Keratinocyte (primary cell): ENCODE measurements at regions not wholly inside any gene's neighbourhood (a gene's known extent, or its start where the extent isn't known, plus 50 kb on each side); places are given as distances from the start of the nearest gene placed in this dataset.
A peak's percentile ranks its signal among the peaks of the same experiment; 100 is the strongest.

ENCODE experiments used
- DNase-seq: peaks from one replicate; pipeline ENCODE4 v3.0.0-alpha.2; 2011; ENCODE audit warnings: low read depth, missing footprints, low spot score
- FAIRE-seq: peaks from 2 replicates; lab custom pipeline; 2011; peaks lifted over from hg19 to GRCh38; lab: Jason Lieb, UNC
- H2AFZ ChIP-seq: 2 replicates; pipeline ENCODE4 v1.6.0; 2012; ENCODE audit warnings: low read length, control low read depth, inconsistent platforms; ENCODE audit not compliant: control insufficient read depth
- H3K27ac ChIP-seq: 2 replicates; pipeline ENCODE4 v1.5.1; 2011; ENCODE audit warnings: low read length; ENCODE audit not compliant: control insufficient read depth, insufficient read depth
- H3K27me3 ChIP-seq: 3 replicates; pipeline ENCODE4 v1.6.0; 2011; ENCODE audit warnings: low read length; ENCODE audit not compliant: control insufficient read depth, insufficient read depth; ENCODE audit errors: extremely low read depth
- H3K36me3 ChIP-seq, 2 experiments: 2 replicates in 1 of 2; 3 replicates in 1 of 2; pipeline ENCODE4 v1.5.1; 2011; ENCODE audit warnings: low read length in 2 of 2, mild to moderate bottlenecking in 1 of 2; ENCODE audit not compliant: control insufficient read depth in 2 of 2, insufficient read depth in 2 of 2; ENCODE audit errors: extremely low read depth in 1 of 2
- H3K4me1 ChIP-seq: 3 replicates; pipeline ENCODE4 v1.5.1; 2011; ENCODE audit warnings: low read length; ENCODE audit not compliant: control insufficient read depth, insufficient read depth; ENCODE audit errors: extremely low read depth
- H3K4me2 ChIP-seq: 3 replicates; pipeline ENCODE4 v1.6.0; 2011; ENCODE audit warnings: low read depth, low read length; ENCODE audit not compliant: control insufficient read depth, insufficient read depth; ENCODE audit errors: extremely low read depth
- H3K4me3 ChIP-seq, 3 experiments: fragments of 200-600 bp in 1 of 3; sonication (generic) in 1 of 3; 2 replicates in 2 of 3; 3 replicates in 1 of 3; pipeline ENCODE4 v1.5.1; 2011 to 2016; ENCODE audit warnings: low read length in 3 of 3, mild to moderate bottlenecking in 3 of 3, control low read depth in 2 of 3, inconsistent platforms in 1 of 3, low read depth in 1 of 3, mixed read lengths in 1 of 3, mixed run types in 1 of 3, moderate library complexity in 1 of 3; ENCODE audit not compliant: control insufficient read depth in 2 of 3, insufficient read depth in 2 of 3; ENCODE audit errors: extremely low read depth in 1 of 3
- H3K79me2 ChIP-seq: 2 replicates; pipeline ENCODE4 v1.6.0; 2012; ENCODE audit warnings: low read length; ENCODE audit not compliant: control insufficient read depth, insufficient read depth
- H3K9ac ChIP-seq: 3 replicates; pipeline ENCODE4 v1.6.0; 2011; ENCODE audit warnings: low read length; ENCODE audit not compliant: control insufficient read depth, insufficient read depth; ENCODE audit errors: extremely low read depth
- H3K9me1 ChIP-seq: 3 replicates; pipeline ENCODE4 v1.6.0; 2011; ENCODE audit warnings: low read length; ENCODE audit not compliant: control insufficient read depth, insufficient read depth; ENCODE audit errors: extremely low read depth
- H3K9me3 ChIP-seq: 2 replicates; pipeline ENCODE4 v1.5.1; 2012; ENCODE audit warnings: low read depth, low read length; ENCODE audit not compliant: control insufficient read depth
- H4K20me1 ChIP-seq: 3 replicates; pipeline ENCODE4 v1.6.0; 2011; ENCODE audit warnings: low read length; ENCODE audit not compliant: control insufficient read depth, insufficient read depth; ENCODE audit errors: extremely low read depth
- CTCF ChIP-seq, 3 experiments: IDR thresholded peaks in 1 of 3; conservative IDR thresholded peaks in 1 of 3; optimal IDR thresholded peaks in 1 of 3; 2 replicates in 2 of 3; 3 replicates in 1 of 3; pipeline versions ENCODE3 to v1.5.1; 2011; ENCODE audit warnings: low read length in 3 of 3, mild to moderate bottlenecking in 3 of 3, moderate library complexity in 2 of 3, control low read depth in 1 of 3, inconsistent platforms in 1 of 3; ENCODE audit not compliant: insufficient read depth in 2 of 3; ENCODE audit errors: extremely low read depth in 1 of 3
- EZH2 ChIP-seq: IDR thresholded peaks from one replicate; pipeline ENCODE4 v1.6.1; 2012; ENCODE audit warnings: inconsistent platforms, mild to moderate bottlenecking, low read length, moderate library complexity
- dilution Hi-C: fragments of 300-500 bp; cut with MboI; formaldehyde crosslinking; loops from one replicate; pipeline ENCODE4 v1.7.0; 2020; ENCODE audit warnings: low sequenced_read_pairs; ENCODE audit not compliant: extremely low pct_ligation_motif_present

GRCh38 chr4:28378109-28378830 is 1517.6 kb downstream of the STIM2 start:
- Histone ChIP-seq H3K9me1 (no peaks in the 10 kb centered on the region), H3K27me3 (no peaks in the 10 kb centered on the region), H3K27ac (no peak overlapping the region), H4K20me1 (no peaks in the 10 kb centered on the region), H3K4me2 (peak overlapping the region; percentile 32), H3K9ac (no peak overlapping the region), H3K4me3 (no peak overlapping the region), H3K36me3 (no peaks in the 10 kb centered on the region), H3K4me1 (peaks cover 4% of the 10 kb centered on the region), H2AFZ (peak overlapping the region; percentile 49), H3K79me2 (no peaks in the 10 kb centered on the region), H3K9me3 (no peaks in the 10 kb centered on the region)
- DNase-seq (no peak), FAIRE-seq (peak; percentile 20)
- TF ChIP-seq EZH2 = no peak
- TF ChIP-seq CTCF (optimal IDR thresholded peaks at IDR 0.05 in 1 of 3, IDR thresholded peaks at IDR 0.05 in 1 of 3, conservative IDR thresholded peaks at IDR 0.05 in 1 of 3; ENCODE audit: extremely low read depth in 1 of 3, insufficient read depth in 2 of 3, low read length in 3 of 3) = no peak
- dilution Hi-C loops = no loop called here

- Histone ChIP-seq H3K9me1 (no peaks in the 10 kb centered on the region), H3K9ac (no peak overlapping the region), H3K27ac (no peak overlapping the region), H3K79me2 (no peaks in the 10 kb centered on the region), H4K20me1 (no peaks in the 10 kb centered on the region), H3K27me3 (no peaks in the 10 kb centered on the region), H3K9me3 (no peaks in the 10 kb centered on the region), H3K4me1 (no peaks in the 10 kb centered on the region), H3K4me2 (no peak overlapping the region), H2AFZ (no peak overlapping the region), H3K4me3 (no peak overlapping the region), H3K36me3 (no peaks in the 10 kb centered on the region)
- no peak for DNase-seq
- TF ChIP-seq EZH2 (no peak), CTCF (optimal IDR thresholded peaks at IDR 0.05 in 1 of 3, IDR thresholded peaks at IDR 0.05 in 1 of 3, conservative IDR thresholded peaks at IDR 0.05 in 1 of 3; ENCODE audit: extremely low read depth in 1 of 3, insufficient read depth in 2 of 3, low read length in 3 of 3) (no peak)
- dilution Hi-C loops = no loop called here
- FAIRE-seq = no peak
These were observed 1525.2 kb downstream of the STIM2 start for GRCh38 chr4:28385801-28386200.
